ENCODE measurements at regions not wholly inside any gene's neighbourhood (a gene's known extent, or its start where the extent isn't known, plus 50 kb on each side); places are given as distances from the start of the nearest gene placed in this dataset.

DNA sequence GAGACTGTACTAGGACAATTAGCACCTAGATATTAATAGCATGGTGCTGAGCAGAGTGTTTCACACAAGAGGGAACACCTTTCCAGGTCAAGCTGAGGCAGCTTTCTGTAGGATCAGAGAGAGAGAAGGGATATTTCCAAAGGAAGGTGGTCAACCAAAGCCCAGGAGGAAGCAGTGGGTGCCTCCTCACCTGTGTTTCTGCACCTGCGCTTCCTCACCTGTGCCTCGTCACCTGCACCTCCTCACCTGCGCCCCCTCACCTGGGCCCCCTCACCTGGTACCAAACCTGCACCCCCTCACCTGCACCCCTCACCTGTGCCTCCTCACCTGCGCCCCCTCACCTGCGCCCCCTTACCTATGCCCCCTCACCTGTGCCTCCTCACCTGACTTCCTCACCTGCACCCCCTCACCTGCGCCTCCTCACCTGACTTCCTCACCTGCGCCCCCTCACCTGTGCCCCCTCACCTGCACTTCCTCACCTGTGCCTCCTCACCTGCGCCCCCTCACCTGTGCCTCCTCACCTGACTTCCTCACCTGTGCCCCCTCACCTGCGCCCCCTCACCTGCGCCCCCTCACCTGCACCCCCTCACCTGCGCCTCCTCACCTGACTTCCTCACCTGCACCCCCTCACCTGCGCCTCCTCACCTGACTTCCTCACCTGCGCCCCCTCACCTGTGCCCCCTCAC lies 67.9 kb downstream of the TTLL2 start:
- Histone ChIP-seq H3K9me2 (ENCODE audit: low read depth, low read length) (no peaks in the 10 kb centered on the region), H3F3A (ENCODE audit: insufficient read depth, low read length) (no peaks in the 10 kb centered on the region), H3K9me3 (ENCODE audit: low read length) (no peaks in the 10 kb centered on the region), H3K9ac (ENCODE audit: low read length) (no peak overlapping the region), H3K4me3 (ENCODE audit: low read depth, low read length, poor library complexity, severe bottlenecking) (no peak overlapping the region), H3K79me2 (ENCODE audit: insufficient read depth, low read length) (no peaks in the 10 kb centered on the region), H3K27me3 (ENCODE audit: insufficient read depth, low read length) (no peaks in the 10 kb centered on the region), H3K27ac (ENCODE audit: low read depth, low read length, poor library complexity, severe bottlenecking) (no peak overlapping the region), H3K36me3 (ENCODE audit: insufficient read depth, low read length) (no peaks in the 10 kb centered on the region), H4K20me1 (ENCODE audit: insufficient read depth, low read length) (no peaks in the 10 kb centered on the region), H2AFZ (ENCODE audit: low read length) (no peak overlapping the region), H3K4me2 (ENCODE audit: low read length) (no peak overlapping the region), H3K4me1 (ENCODE audit: insufficient read depth, low read length, severe bottlenecking) (no peaks in the 10 kb centered on the region)
- no peak for TF ChIP-seq EZH2 (IDR thresholded peaks at IDR 0.05; ENCODE audit: borderline replicate concordance, low read length)
- TF ChIP-seq, protein P1, sequence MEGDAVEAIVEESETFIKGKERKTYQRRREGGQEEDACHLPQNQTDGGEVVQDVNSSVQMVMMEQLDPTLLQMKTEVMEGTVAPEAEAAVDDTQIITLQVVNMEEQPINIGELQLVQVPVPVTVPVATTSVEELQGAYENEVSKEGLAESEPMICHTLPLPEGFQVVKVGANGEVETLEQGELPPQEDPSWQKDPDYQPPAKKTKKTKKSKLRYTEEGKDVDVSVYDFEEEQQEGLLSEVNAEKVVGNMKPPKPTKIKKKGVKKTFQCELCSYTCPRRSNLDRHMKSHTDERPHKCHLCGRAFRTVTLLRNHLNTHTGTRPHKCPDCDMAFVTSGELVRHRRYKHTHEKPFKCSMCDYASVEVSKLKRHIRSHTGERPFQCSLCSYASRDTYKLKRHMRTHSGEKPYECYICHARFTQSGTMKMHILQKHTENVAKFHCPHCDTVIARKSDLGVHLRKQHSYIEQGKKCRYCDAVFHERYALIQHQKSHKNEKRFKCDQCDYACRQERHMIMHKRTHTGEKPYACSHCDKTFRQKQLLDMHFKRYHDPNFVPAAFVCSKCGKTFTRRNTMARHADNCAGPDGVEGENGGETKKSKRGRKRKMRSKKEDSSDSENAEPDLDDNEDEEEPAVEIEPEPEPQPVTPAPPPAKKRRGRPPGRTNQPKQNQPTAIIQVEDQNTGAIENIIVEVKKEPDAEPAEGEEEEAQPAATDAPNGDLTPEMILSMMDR (IDR thresholded peaks at IDR 0.05; ENCODE audit: low read length): no peak

DNA sequence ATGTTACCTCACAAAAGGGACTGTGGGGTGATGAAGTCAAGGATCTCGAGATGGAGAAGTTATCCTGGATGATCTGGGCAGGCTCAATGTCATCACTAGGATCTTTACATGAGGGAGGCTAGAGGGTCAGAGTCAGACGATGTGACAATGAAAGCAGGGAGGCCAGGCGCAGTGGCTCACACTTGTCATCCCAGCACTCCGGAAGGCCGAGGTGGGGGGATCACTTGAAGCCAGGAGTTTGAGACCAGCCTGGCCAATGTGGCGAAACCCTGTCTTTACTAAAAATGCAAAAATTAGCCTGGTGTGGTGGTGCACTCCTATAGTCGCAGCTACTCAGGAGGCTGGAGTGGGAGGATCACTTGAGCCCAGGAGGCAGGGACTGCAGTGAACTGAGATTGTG lies 68.8 kb downstream of the TTLL2 start:
- H3K27me3 ChIP-seq (ENCODE audit: insufficient read depth, low read length): no peaks in the 10 kb centered on the region
- H3K9me3 ChIP-seq (ENCODE audit: low read length): no peaks in the 10 kb centered on the region

DNA sequence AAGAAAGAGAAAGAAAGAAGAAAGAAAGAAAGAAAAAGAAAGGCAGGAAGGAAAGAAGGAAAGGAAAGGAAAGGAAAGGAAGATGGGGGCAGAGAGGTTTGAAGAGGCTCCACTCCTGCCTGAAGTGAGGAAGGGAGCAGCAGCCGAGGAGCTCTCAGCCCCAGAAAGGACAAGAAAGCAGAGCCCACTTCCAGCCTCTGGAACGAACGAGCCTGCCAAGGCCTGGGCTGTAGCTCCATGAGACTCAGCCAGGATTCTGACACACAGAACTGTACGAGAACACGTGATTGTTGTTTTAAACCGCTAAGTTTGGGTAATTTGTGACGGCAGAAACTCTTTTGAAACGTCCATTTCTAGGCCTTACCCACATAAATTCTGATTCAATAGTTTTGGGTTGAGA lies 69.5 kb downstream of the TTLL2 start:
- no peaks in the 10 kb centered on the region for H3K9me2 ChIP-seq (ENCODE audit: low read depth, low read length)
- H3K79me2 ChIP-seq (ENCODE audit: insufficient read depth, low read length): no peaks in the 10 kb centered on the region
- TF ChIP-seq, protein P1 (IDR thresholded peaks at IDR 0.05; ENCODE audit: low read length): no peak
- no peak for TF ChIP-seq EZH2 (IDR thresholded peaks at IDR 0.05; ENCODE audit: borderline replicate concordance, low read length)
- H2AFZ ChIP-seq (ENCODE audit: low read length): no peak overlapping the region
- H3K27ac ChIP-seq (ENCODE audit: low read depth, low read length, poor library complexity, severe bottlenecking): no peak overlapping the region
- H3K9me3 ChIP-seq (ENCODE audit: low read length): no peaks in the 10 kb centered on the region
- H3K9ac ChIP-seq (ENCODE audit: low read length): no peak overlapping the region
- 0 out of 2 replicates have a peak, but pooled peaks cover 3% of the 10 kb centered on the region for H3K27me3 ChIP-seq (ENCODE audit: insufficient read depth, low read length)
- H3K36me3 ChIP-seq (ENCODE audit: insufficient read depth, low read length): no peaks in the 10 kb centered on the region
- H3K4me3 ChIP-seq (ENCODE audit: low read depth, low read length, poor library complexity, severe bottlenecking): no peak overlapping the region
- H3F3A ChIP-seq (ENCODE audit: insufficient read depth, low read length): no peaks in the 10 kb centered on the region
- no peak overlapping the region for H3K4me2 ChIP-seq (ENCODE audit: low read length)
- no peaks in the 10 kb centered on the region for H4K20me1 ChIP-seq (ENCODE audit: insufficient read depth, low read length)
- H3K4me1 ChIP-seq (ENCODE audit: insufficient read depth, low read length, severe bottlenecking): no peaks in the 10 kb centered on the region

More for the DNA sequence above, 68.8 kb downstream of the TTLL2 start:
- no peaks in the 10 kb centered on the region for H3K36me3 ChIP-seq (ENCODE audit: insufficient read depth, low read length)
- H3F3A ChIP-seq (ENCODE audit: insufficient read depth, low read length): no peaks in the 10 kb centered on the region
- TF ChIP-seq, protein P1 (IDR thresholded peaks at IDR 0.05; ENCODE audit: low read length): no peak
- TF ChIP-seq EZH2 (IDR thresholded peaks at IDR 0.05; ENCODE audit: borderline replicate concordance, low read length): no peak
- no peak overlapping the region for H3K27ac ChIP-seq (ENCODE audit: low read depth, low read length, poor library complexity, severe bottlenecking)
- H3K79me2 ChIP-seq (ENCODE audit: insufficient read depth, low read length): no peaks in the 10 kb centered on the region
- no peak overlapping the region for H3K4me3 ChIP-seq (ENCODE audit: low read depth, low read length, poor library complexity, severe bottlenecking)
- H3K9ac ChIP-seq (ENCODE audit: low read length): no peak overlapping the region
- H2AFZ ChIP-seq (ENCODE audit: low read length): no peak overlapping the region
- no peaks in the 10 kb centered on the region for H4K20me1 ChIP-seq (ENCODE audit: insufficient read depth, low read length)
- no peaks in the 10 kb centered on the region for H3K4me1 ChIP-seq (ENCODE audit: insufficient read depth, low read length, severe bottlenecking)
- no peaks in the 10 kb centered on the region for H3K9me2 ChIP-seq (ENCODE audit: low read depth, low read length)
- no peak overlapping the region for H3K4me2 ChIP-seq (ENCODE audit: low read length)

Data from OCI-LY1 (cell line).